Osteoblast (primary cell): ENCODE measurements at regions not wholly inside any gene's neighbourhood (a gene's known extent, or its start where the extent isn't known, plus 50 kb on each side); places are given as distances from the start of the nearest gene placed in this dataset.

Experiments
- DNase-seq: peaks from one replicate; pipeline ENCODE4 v3.0.0; 2011; ENCODE audit warnings: low spot score, mixed read lengths; ENCODE audit not compliant: insufficient read length; ENCODE audit errors: missing footprints
- H2AFZ ChIP-seq: 2 replicates; pipeline ENCODE4 v1.6.0; 2011; ENCODE audit warnings: mild to moderate bottlenecking, low read length
- H3K27ac ChIP-seq: 2 replicates; pipeline ENCODE4 v1.5.1; 2011; ENCODE audit warnings: mild to moderate bottlenecking, low read depth, low read length, moderate library complexity
- H3K27me3 ChIP-seq: 2 replicates; pipeline ENCODE4 v1.6.0; 2012; ENCODE audit warnings: mild to moderate bottlenecking, control low read depth, inconsistent platforms, low read length, moderate library complexity; ENCODE audit not compliant: insufficient read depth
- H3K36me3 ChIP-seq: 2 replicates; pipeline ENCODE4 v1.5.1; 2011; ENCODE audit warnings: mild to moderate bottlenecking, low read length, control low read depth, moderate library complexity; ENCODE audit not compliant: insufficient read depth
- H3K4me1 ChIP-seq: 2 replicates; pipeline ENCODE4 v1.5.1; 2011; ENCODE audit warnings: mild to moderate bottlenecking, low read length, control low read depth, moderate library complexity; ENCODE audit not compliant: insufficient read depth
- H3K4me2 ChIP-seq: 2 replicates; pipeline ENCODE4 v1.6.0; 2011; ENCODE audit warnings: mild to moderate bottlenecking, low read length; ENCODE audit not compliant: insufficient read depth
- H3K4me3 ChIP-seq: fragments of 200-600 bp; sonication (generic); 3 replicates; pipeline ENCODE4 v1.5.1; 2012; ENCODE audit warnings: mild to moderate bottlenecking, low read length, inconsistent platforms; ENCODE audit not compliant: insufficient read depth
- H3K79me2 ChIP-seq: 2 replicates; pipeline ENCODE4 v1.6.0; 2012; ENCODE audit warnings: mild to moderate bottlenecking, low read length, control low read depth, inconsistent platforms; ENCODE audit not compliant: insufficient read depth
- H3K9me3 ChIP-seq: 2 replicates; pipeline ENCODE4 v1.5.1; 2011; ENCODE audit warnings: low read depth, low read length, control low read depth
- H4K20me1 ChIP-seq: 2 replicates; pipeline ENCODE4 v1.6.0; 2012; ENCODE audit warnings: mild to moderate bottlenecking, low read length, control low read depth; ENCODE audit not compliant: insufficient read depth
- CTCF ChIP-seq: IDR thresholded peaks from 2 replicates; pipeline ENCODE4 v1.5.1; 2011; ENCODE audit warnings: mild to moderate bottlenecking, low read depth, low read length, moderate library complexity; ENCODE audit errors: extremely low read depth

- H3K4me1 ChIP-seq = no peaks in the 10 kb centered on the region
- H3K79me2 ChIP-seq = no peaks in the 10 kb centered on the region
- TF ChIP-seq CTCF = no peak
- peak; percentile 37 for DNase-seq
- H2AFZ ChIP-seq = peak overlapping the region; percentile 29
- H3K36me3 ChIP-seq = no peaks in the 10 kb centered on the region
- no peaks in the 10 kb centered on the region for H4K20me1 ChIP-seq
- no peak overlapping the region for H3K4me3 ChIP-seq
- no peaks in the 10 kb centered on the region for H3K27me3 ChIP-seq
- H3K4me2 ChIP-seq = no peak overlapping the region
- H3K9me3 ChIP-seq = no peaks in the 10 kb centered on the region
- no peak overlapping the region for H3K27ac ChIP-seq
Measured at GRCh38 chr1:79982211-79982610, 975.7 kb upstream of the ADGRL4 start.

- Histone ChIP-seq H3K4me1 (no peaks in the 10 kb centered on the region), H3K4me3 (no peak overlapping the region), H3K36me3 (no peaks in the 10 kb centered on the region), H3K27me3 (no peaks in the 10 kb centered on the region), H3K27ac (no peak overlapping the region), H3K4me2 (no peak overlapping the region), H3K79me2 (no peaks in the 10 kb centered on the region), H3K9me3 (no peaks in the 10 kb centered on the region), H4K20me1 (no peaks in the 10 kb centered on the region), H2AFZ (no peak overlapping the region)
- TF ChIP-seq CTCF = no peak
- DNase-seq = no peak
Measured at GRCh38 chr1:79981481-79981880, 975.0 kb upstream of the ADGRL4 start.

GRCh38 chr1:79979346-79979745, 972.8 kb upstream of the ADGRL4 start:
- H3K4me3 ChIP-seq = no peak overlapping the region
- TF ChIP-seq CTCF = no peak
- no peaks in the 10 kb centered on the region for H4K20me1 ChIP-seq
- H3K27ac ChIP-seq = no peak overlapping the region
- H3K27me3 ChIP-seq = no peaks in the 10 kb centered on the region
- no peaks in the 10 kb centered on the region for H3K9me3 ChIP-seq
- H3K4me2 ChIP-seq = no peak overlapping the region
- DNase-seq = no peak
- no peaks in the 10 kb centered on the region for H3K4me1 ChIP-seq
- H3K79me2 ChIP-seq = no peaks in the 10 kb centered on the region
- H2AFZ ChIP-seq = no peak overlapping the region
- H3K36me3 ChIP-seq = no peaks in the 10 kb centered on the region

GRCh38 chr1:79976287-79976686, 969.8 kb upstream of the ADGRL4 start:
- no peak overlapping the region for H3K4me2 ChIP-seq
- H3K9me3 ChIP-seq = no peaks in the 10 kb centered on the region
- H3K27ac ChIP-seq = no peak overlapping the region
- H3K4me3 ChIP-seq = no peak overlapping the region
- no peak for TF ChIP-seq CTCF
- H4K20me1 ChIP-seq = no peaks in the 10 kb centered on the region
- H3K4me1 ChIP-seq = no peaks in the 10 kb centered on the region
- DNase-seq = no peak
- H3K36me3 ChIP-seq = no peaks in the 10 kb centered on the region
- H3K27me3 ChIP-seq = no peaks in the 10 kb centered on the region
- H3K79me2 ChIP-seq = no peaks in the 10 kb centered on the region
- H2AFZ ChIP-seq = no peak overlapping the region
